OCI-LY3 (cell line): ENCODE measurements at regions not wholly inside any gene's neighbourhood (a gene's known extent, or its start where the extent isn't known, plus 50 kb on each side); places are given as distances from the start of the nearest gene placed in this dataset.

Source experiments
- H2AFZ ChIP-seq: fragments of 200-600, 300-600 bp; shearing (Covaris generic); 2 replicates; pipeline ENCODE4 v1.6.0; 2014; ENCODE audit warnings: antibody characterized with exemption, low read depth, low read length
- H3K27ac ChIP-seq: fragments of 200-600, 300-600 bp; sonication (generic); 2 replicates; pipeline ENCODE4 v1.5.1; 2014; ENCODE audit warnings: mild to moderate bottlenecking, low read length, moderate library complexity, mixed read lengths
- H3K27me3 ChIP-seq: fragments of 200-600, 300-600 bp; sonication (generic); 2 replicates; pipeline ENCODE4 v1.6.1; 2014; ENCODE audit warnings: low read depth, low read length, mixed read lengths
- H3K36me3 ChIP-seq: fragments of 200-600, 300-600 bp; sonication (generic); replicated peaks from 2 replicates; pipeline ENCODE3; 2014; ENCODE audit warnings: low read depth, low read length, mixed read lengths
- H3K4me1 ChIP-seq: fragments of 300-600, 200-600 bp; sonication (generic); 2 replicates; pipeline ENCODE4 v1.6.1; 2014; ENCODE audit warnings: low read length, mixed read lengths
- H3K4me2 ChIP-seq: fragments of 200-600, 300-600 bp; sonication (generic); 2 replicates; pipeline ENCODE4 v1.6.1; 2014; ENCODE audit warnings: low read length, mixed read lengths
- H3K4me3 ChIP-seq: fragments of 300-600, 200-600 bp; sonication (generic); 2 replicates; pipeline ENCODE4 v1.5.1; 2014; ENCODE audit warnings: antibody characterized with exemption, mild to moderate bottlenecking, low read length, moderate library complexity
- H3K79me2 ChIP-seq: fragments of 300-600, 200-600 bp; shearing (Covaris generic); 2 replicates; pipeline ENCODE4 v1.6.1; 2014; ENCODE audit warnings: mild to moderate bottlenecking, low read length, mixed read lengths
- H3K9ac ChIP-seq: fragments of 300-600, 200-600 bp; shearing (Covaris generic); 2 replicates; pipeline ENCODE4 v1.6.0; 2014; ENCODE audit warnings: mild to moderate bottlenecking, low read length, moderate library complexity
- H3K9me3 ChIP-seq: fragments of 200-600, 300-600 bp; shearing (Covaris generic); 2 replicates; pipeline ENCODE4 v1.6.1; 2014; ENCODE audit warnings: low read length, mixed read lengths; ENCODE audit not compliant: insufficient read depth
- H4K20me1 ChIP-seq: fragments of 200-600, 300-600 bp; sonication (generic); 2 replicates; pipeline ENCODE4 v1.6.1; 2016; ENCODE audit warnings: low read length, mixed read lengths; ENCODE audit not compliant: insufficient read depth
- CTCF ChIP-seq: fragments of 200-600, 300-600 bp; sonication (generic); IDR thresholded peaks from 2 replicates; pipeline ENCODE4 v1.5.1; 2014; ENCODE audit warnings: antibody characterized with exemption, low read length, low read depth
- EZH2phosphoT487 ChIP-seq: fragments of 200-600 bp; shearing (Covaris generic); IDR thresholded peaks from 2 replicates; pipeline ENCODE4 v1.6.1; 2018; ENCODE audit warnings: antibody characterized with exemption, mixed run types, low read depth

DNA sequence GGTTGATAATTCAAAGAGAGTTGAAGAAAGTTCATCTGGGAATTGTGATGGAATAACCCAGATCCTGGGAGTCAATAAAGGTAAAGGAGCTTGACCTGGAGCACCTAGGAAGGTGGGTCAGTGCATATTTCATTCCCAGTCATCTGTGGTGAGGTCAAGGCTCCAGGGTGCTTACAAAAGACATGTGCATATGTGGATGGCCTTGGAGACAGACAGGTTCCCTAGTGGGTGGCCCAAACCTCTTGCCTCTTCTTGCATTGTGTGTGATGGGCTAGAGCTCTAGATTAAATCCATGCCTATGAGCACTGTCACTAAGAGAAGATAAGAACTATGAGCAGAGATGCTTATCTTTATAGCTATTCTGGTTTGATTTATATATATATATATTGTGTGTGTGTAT is 75.5 kb upstream of the CISTR start:
- Histone ChIP-seq H3K4me3 (no peak overlapping the region), H3K4me2 (no peak overlapping the region), H3K36me3 (no peaks in the 10 kb centered on the region), H3K27ac (no peak overlapping the region), H3K27me3 (peaks cover 28% of the 10 kb centered on the region), H3K4me1 (no peaks in the 10 kb centered on the region), H3K79me2 (no peaks in the 10 kb centered on the region), H4K20me1 (no peaks in the 10 kb centered on the region), H3K9ac (no peak overlapping the region), H2AFZ (no peak overlapping the region), H3K9me3 (no peaks in the 10 kb centered on the region)
- TF ChIP-seq EZH2phosphoT487: no peak
- no peak for TF ChIP-seq CTCF

DNA sequence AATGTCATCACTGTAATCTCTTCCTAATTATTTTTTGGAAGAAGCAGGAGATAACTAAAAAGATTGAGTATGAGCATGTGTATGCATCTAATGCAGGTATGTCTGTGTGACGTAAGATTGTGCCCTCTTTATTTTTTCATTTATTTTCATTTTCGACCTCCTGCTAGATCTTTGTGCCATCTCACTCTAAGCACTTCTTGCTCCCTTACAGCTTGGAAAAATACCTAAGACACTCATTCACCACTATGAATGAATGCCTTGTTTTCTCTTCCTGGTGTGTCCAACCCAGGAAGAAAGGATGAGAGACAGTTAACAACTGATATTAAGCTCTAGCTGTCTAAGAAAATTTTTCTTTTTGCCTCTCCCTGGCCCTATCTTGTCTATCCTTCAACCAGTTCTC is 76.8 kb upstream of the CISTR start:
- no peak overlapping the region for H3K4me2 ChIP-seq
- no peaks in the 10 kb centered on the region for H3K9me3 ChIP-seq
- H3K79me2 ChIP-seq: no peaks in the 10 kb centered on the region
- peaks cover 35% of the 10 kb centered on the region for H3K27me3 ChIP-seq
- no peaks in the 10 kb centered on the region for H4K20me1 ChIP-seq
- no peak overlapping the region for H3K27ac ChIP-seq
- H3K4me3 ChIP-seq: no peak overlapping the region
- H2AFZ ChIP-seq: no peak overlapping the region
- no peaks in the 10 kb centered on the region for H3K36me3 ChIP-seq
- TF ChIP-seq CTCF (no peak), EZH2phosphoT487 (no peak)
- H3K4me1 ChIP-seq: no peaks in the 10 kb centered on the region
- H3K9ac ChIP-seq: no peak overlapping the region

GRCh38 chr12:53829130-53829819 is 77.5 kb upstream of the CISTR start:
- Histone ChIP-seq H2AFZ (no peak overlapping the region), H3K4me1 (no peaks in the 10 kb centered on the region), H3K9ac (no peak overlapping the region), H4K20me1 (no peaks in the 10 kb centered on the region), H3K4me3 (no peak overlapping the region), H3K36me3 (no peaks in the 10 kb centered on the region), H3K4me2 (no peak overlapping the region), H3K9me3 (no peaks in the 10 kb centered on the region), H3K27ac (no peak overlapping the region), H3K27me3 (peaks cover 35% of the 10 kb centered on the region), H3K79me2 (no peaks in the 10 kb centered on the region)
- TF ChIP-seq EZH2phosphoT487 (no peak), CTCF (no peak)

- H3K36me3 ChIP-seq: no peaks in the 10 kb centered on the region
- no peak overlapping the region for H3K4me3 ChIP-seq
- peaks cover 42% of the 10 kb centered on the region for H3K27me3 ChIP-seq
- no peak overlapping the region for H3K9ac ChIP-seq
- no peaks in the 10 kb centered on the region for H3K79me2 ChIP-seq
- H4K20me1 ChIP-seq: no peaks in the 10 kb centered on the region
- no peak overlapping the region for H3K4me2 ChIP-seq
- TF ChIP-seq CTCF (no peak), EZH2phosphoT487 (no peak)
- no peak overlapping the region for H3K27ac ChIP-seq
- no peak overlapping the region for H2AFZ ChIP-seq
- no peaks in the 10 kb centered on the region for H3K9me3 ChIP-seq
- no peaks in the 10 kb centered on the region for H3K4me1 ChIP-seq
Observed at GRCh38 chr12:53830631-53831030, 78.9 kb upstream of the CISTR start.
